BLaER1 treated with 17β-estradiol and CSF1 and Interleukin-3, amounts not matched to agents 10 nM and 100 nM (cell line): ENCODE measurements at regions not wholly inside any gene's neighbourhood (a gene's known extent, or its start where the extent isn't known, plus 50 kb on each side); places are given as distances from the start of the nearest gene placed in this dataset.

Source experiments
- H3K27ac ChIP-seq, 11 experiments: shearing (Covaris generic); formaldehyde crosslinking; 2 replicates each; pipeline ENCODE4 v1.8.1; 2022
- H3K27me3 ChIP-seq, 11 experiments: shearing (Covaris generic); formaldehyde crosslinking; 2 replicates each; pipeline ENCODE4 v1.8.1; 2022
- H3K36me3 ChIP-seq, 11 experiments: shearing (Covaris generic); formaldehyde crosslinking; 2 replicates each; pipeline ENCODE4 v1.8.1; 2022
- H3K4me1 ChIP-seq, 10 experiments: shearing (Covaris generic); formaldehyde crosslinking; 2 replicates each; pipeline ENCODE4 v1.8.1; 2022
- H3K4me2 ChIP-seq, 11 experiments: shearing (Covaris generic); formaldehyde crosslinking; 2 replicates each; pipeline ENCODE4 v1.8.1; 2022
- H3K4me3 ChIP-seq, 10 experiments: shearing (Covaris generic); formaldehyde crosslinking; 2 replicates each; pipeline ENCODE4 v1.8.1; 2022
- H3K9ac ChIP-seq, 11 experiments: shearing (Covaris generic); formaldehyde crosslinking; 2 replicates each; pipeline ENCODE4 v1.8.1; 2022
- H3K9me3 ChIP-seq, 11 experiments: shearing (Covaris generic); formaldehyde crosslinking; replicated peaks in 1 of 11; 2 replicates each; pipeline ENCODE4 v1.8.1; 2022
- H4K20me1 ChIP-seq, 11 experiments: shearing (Covaris generic); formaldehyde crosslinking; 2 replicates each; pipeline ENCODE4 v1.8.1; 2022
- Cebpa-rat ChIP-seq, 11 experiments: shearing (Covaris generic); IDR thresholded peaks; 2 replicates each; pipeline ENCODE4 v1.8.1; 2022

GRCh38 chr20:60463798-60464197 lies 505.6 kb downstream of the CDH26 start:
- Histone ChIP-seq H3K27ac (no peak overlapping the region), H3K9me3 (peaks cover 0 to 8% (median 3%) of the 10 kb centered on the region in 11 experiments; a peak in 3 of 22 replicates), H3K4me1 (no peaks in the 10 kb centered on the region), H3K4me3 (no peak overlapping the region), H3K4me2 (no peak overlapping the region), H3K36me3 (no peaks in the 10 kb centered on the region), H3K9ac (no peak overlapping the region), H3K27me3 (no peaks in the 10 kb centered on the region), H4K20me1 (no peaks in the 10 kb centered on the region)
- no peak for TF ChIP-seq Cebpa-rat (IDR thresholded peaks at IDR 0.05)

DNA sequence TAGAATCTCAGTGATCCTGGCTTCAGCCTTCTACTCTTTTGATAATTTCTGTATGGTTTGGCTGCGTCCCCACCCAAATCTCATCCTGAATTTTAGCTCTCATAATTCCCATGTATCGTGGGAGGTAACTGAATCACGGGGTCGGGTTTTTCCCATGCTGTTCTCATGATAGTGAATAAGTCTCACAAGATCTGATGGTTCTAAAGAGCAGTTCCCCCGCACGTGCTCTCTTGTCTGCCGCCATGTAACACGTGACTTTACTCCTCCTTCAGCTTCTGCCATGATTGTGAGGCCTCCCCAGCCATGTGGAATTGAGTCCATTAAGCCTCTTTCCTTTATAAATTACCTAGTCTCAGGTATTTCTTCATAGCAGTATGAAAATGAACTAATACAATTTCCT lies 507.2 kb downstream of the CDH26 start:
- Histone ChIP-seq H3K9me3 (peaks cover 0 to 8% (median 3%) of the 10 kb centered on the region in 11 experiments; a peak in 4 of 22 replicates), H3K27ac (no peak overlapping the region), H3K27me3 (no peaks in the 10 kb centered on the region), H3K4me1 (no peaks in the 10 kb centered on the region), H3K9ac (no peak overlapping the region), H3K4me2 (no peak overlapping the region), H3K36me3 (no peaks in the 10 kb centered on the region), H4K20me1 (no peaks in the 10 kb centered on the region), H3K4me3 (no peak overlapping the region)
- TF ChIP-seq Cebpa-rat (IDR thresholded peaks at IDR 0.05) = no peak

GRCh38 chr20:60465993-60466686 lies 507.9 kb downstream of the CDH26 start:
- H3K4me2 ChIP-seq = no peak overlapping the region
- H3K27me3 ChIP-seq = no peaks in the 10 kb centered on the region
- H3K9ac ChIP-seq = no peak overlapping the region
- H4K20me1 ChIP-seq = no peaks in the 10 kb centered on the region
- H3K4me3 ChIP-seq = no peak overlapping the region
- H3K36me3 ChIP-seq = no peaks in the 10 kb centered on the region
- peaks cover 0 to 3% (median 0%) of the 10 kb centered on the region in 11 experiments; a peak in 2 of 22 replicates for H3K9me3 ChIP-seq
- no peaks in the 10 kb centered on the region for H3K4me1 ChIP-seq
- no peak overlapping the region for H3K27ac ChIP-seq
- no peak for TF ChIP-seq Cebpa-rat (IDR thresholded peaks at IDR 0.05)

- Histone ChIP-seq H4K20me1 (no peaks in the 10 kb centered on the region), H3K4me1 (no peaks in the 10 kb centered on the region), H3K4me2 (no peak overlapping the region), H3K9me3 (no peaks in the 10 kb centered on the region; a peak in 2 of 22 replicates), H3K9ac (no peak overlapping the region), H3K4me3 (no peak overlapping the region), H3K36me3 (no peaks in the 10 kb centered on the region), H3K27me3 (no peaks in the 10 kb centered on the region), H3K27ac (no peak overlapping the region)
- no peak for TF ChIP-seq Cebpa-rat (IDR thresholded peaks at IDR 0.05)
Measured at GRCh38 chr20:60466687-60467022, 508.4 kb downstream of the CDH26 start.

DNA sequence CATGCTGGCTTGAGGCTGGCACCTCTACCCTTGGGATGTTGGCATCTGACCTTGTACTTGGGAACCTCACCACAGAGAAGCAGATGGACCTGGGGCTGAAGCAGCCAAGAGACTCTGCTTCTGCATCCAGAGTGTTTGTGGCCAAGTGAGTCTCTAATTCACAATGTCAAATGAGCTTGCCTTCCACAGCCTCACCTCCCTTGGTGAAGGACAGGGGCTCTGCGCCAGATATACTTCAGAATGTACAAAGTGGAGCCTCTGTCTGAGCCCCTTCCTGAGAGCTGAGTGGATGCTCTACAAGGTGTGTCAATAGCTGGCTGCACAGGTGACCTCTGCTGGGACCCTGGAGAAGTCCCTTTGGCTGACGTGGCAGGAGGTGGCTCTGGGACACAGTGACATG lies 508.9 kb downstream of the CDH26 start:
- Histone ChIP-seq H3K36me3 (no peaks in the 10 kb centered on the region), H3K27ac (no peak overlapping the region), H3K27me3 (no peaks in the 10 kb centered on the region), H3K9ac (no peak overlapping the region), H3K4me2 (no peak overlapping the region), H4K20me1 (no peaks in the 10 kb centered on the region), H3K4me1 (no peaks in the 10 kb centered on the region), H3K9me3 (no peaks in the 10 kb centered on the region; a peak in 2 of 22 replicates), H3K4me3 (no peak overlapping the region)
- TF ChIP-seq Cebpa-rat (IDR thresholded peaks at IDR 0.05) = no peak

GRCh38 chr20:60467771-60468170 lies 509.5 kb downstream of the CDH26 start:
- no peak overlapping the region for H3K4me3 ChIP-seq
- no peaks in the 10 kb centered on the region for H3K36me3 ChIP-seq
- no peak overlapping the region for H3K9ac ChIP-seq
- H3K27ac ChIP-seq = no peak overlapping the region
- H3K4me1 ChIP-seq = no peaks in the 10 kb centered on the region
- no peaks in the 10 kb centered on the region; a peak in 2 of 22 replicates for H3K9me3 ChIP-seq
- no peak overlapping the region for H3K4me2 ChIP-seq
- H3K27me3 ChIP-seq = no peaks in the 10 kb centered on the region
- no peak for TF ChIP-seq Cebpa-rat (IDR thresholded peaks at IDR 0.05)
- no peaks in the 10 kb centered on the region for H4K20me1 ChIP-seq

- Histone ChIP-seq H3K27ac (no peak overlapping the region), H4K20me1 (no peaks in the 10 kb centered on the region), H3K4me3 (no peak overlapping the region), H3K4me2 (no peak overlapping the region), H3K4me1 (peaks cover 0 to 2% (median 0%) of the 10 kb centered on the region in 10 experiments; a peak in 2 of 20 replicates), H3K9me3 (no peaks in the 10 kb centered on the region; a peak in 2 of 22 replicates), H3K9ac (no peak overlapping the region), H3K36me3 (no peaks in the 10 kb centered on the region), H3K27me3 (no peaks in the 10 kb centered on the region)
- TF ChIP-seq Cebpa-rat (IDR thresholded peaks at IDR 0.05) = no peak
Measured at GRCh38 chr20:60469829-60470228, 511.6 kb downstream of the CDH26 start.

GRCh38 chr20:60470366-60470765 lies 512.1 kb downstream of the CDH26 start:
- Histone ChIP-seq H3K27ac (no peak overlapping the region), H3K27me3 (no peaks in the 10 kb centered on the region), H3K4me2 (no peak overlapping the region), H3K4me3 (no peak overlapping the region), H3K4me1 (peaks cover 3 to 8% (median 4%) of the 10 kb centered on the region in 10 experiments; a peak in 17 of 20 replicates), H4K20me1 (no peaks in the 10 kb centered on the region), H3K36me3 (no peaks in the 10 kb centered on the region), H3K9ac (no peak overlapping the region), H3K9me3 (no peaks in the 10 kb centered on the region; a peak in 2 of 22 replicates)
- no peak for TF ChIP-seq Cebpa-rat (IDR thresholded peaks at IDR 0.05)

DNA sequence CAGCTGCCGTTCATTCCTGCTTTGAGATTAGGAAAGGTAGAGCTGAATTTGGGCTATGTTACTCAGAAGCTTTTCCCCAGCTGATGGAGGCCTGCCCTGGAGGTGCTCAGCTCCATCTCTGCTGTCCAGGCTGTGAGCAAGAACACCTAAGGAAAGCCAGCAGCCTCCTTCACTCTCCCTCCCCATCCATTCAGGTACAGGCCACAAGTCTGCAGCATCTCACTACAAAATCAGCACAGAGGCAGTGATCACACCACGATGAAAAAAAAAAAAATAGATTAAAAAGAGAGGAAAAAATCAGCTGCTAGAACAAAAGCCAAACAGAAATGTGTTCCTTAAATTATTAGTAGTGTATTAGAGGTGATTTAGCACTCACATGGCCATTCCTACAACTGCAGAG lies 515.0 kb downstream of the CDH26 start:
- TF ChIP-seq Cebpa-rat (IDR thresholded peaks at IDR 0.05) = no peak

DNA sequence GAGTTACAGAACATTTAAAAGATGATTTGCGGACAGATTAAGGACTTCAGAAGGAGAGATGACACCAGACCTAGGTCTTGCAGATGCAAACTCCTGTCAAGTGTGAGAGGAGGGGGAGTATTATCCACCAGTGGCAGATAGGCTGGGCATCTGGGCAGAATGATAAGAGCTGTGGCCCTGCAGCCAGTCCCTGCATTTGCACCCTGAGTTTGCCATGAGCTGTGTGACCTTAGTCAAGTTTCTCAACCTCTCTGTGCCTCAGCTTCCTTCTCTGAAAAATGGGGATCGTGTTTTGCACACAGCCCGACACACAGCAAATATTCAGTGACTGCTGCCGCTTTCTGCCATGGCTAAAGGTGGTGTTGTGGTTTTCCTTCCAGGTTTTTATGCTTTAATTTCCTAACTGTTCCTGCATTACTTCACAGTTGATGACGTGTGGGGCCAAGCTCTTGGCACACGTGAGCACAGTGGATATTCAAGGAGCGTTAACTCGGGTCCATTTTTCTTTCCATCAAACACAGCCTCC lies 516.2 kb downstream of the CDH26 start:
- no peak overlapping the region for H3K27ac ChIP-seq
- peaks cover 0 to 14% (median 0%) of the 10 kb centered on the region in 11 experiments; a peak in 2 of 22 replicates for H4K20me1 ChIP-seq
- H3K27me3 ChIP-seq = no peaks in the 10 kb centered on the region
- H3K4me3 ChIP-seq = no peak overlapping the region
- peak overlapping the region in 2 of 11 experiments; percentile 74 to 76; a peak in 2 of 22 replicates for H3K4me2 ChIP-seq
- no peak for TF ChIP-seq Cebpa-rat (IDR thresholded peaks at IDR 0.05)
- H3K4me1 ChIP-seq = peaks cover 9 to 28% (median 21%) of the 10 kb centered on the region in 10 experiments
- H3K9me3 ChIP-seq = no peaks in the 10 kb centered on the region; a peak in 2 of 22 replicates
- H3K9ac ChIP-seq = no peak overlapping the region
- H3K36me3 ChIP-seq = no peaks in the 10 kb centered on the region

More for the DNA sequence above, 515.0 kb downstream of the CDH26 start:
- H3K36me3 ChIP-seq = no peaks in the 10 kb centered on the region
- no peaks in the 10 kb centered on the region; a peak in 2 of 22 replicates for H3K9me3 ChIP-seq
- peaks cover 0 to 2% (median 0%) of the 10 kb centered on the region in 11 experiments; a peak in 2 of 22 replicates for H4K20me1 ChIP-seq
- H3K27me3 ChIP-seq = no peaks in the 10 kb centered on the region
- no peak overlapping the region for H3K9ac ChIP-seq
- no peak overlapping the region for H3K27ac ChIP-seq
- H3K4me3 ChIP-seq = no peak overlapping the region
- H3K4me1 ChIP-seq = peaks cover 9 to 24% (median 17%) of the 10 kb centered on the region in 10 experiments
- H3K4me2 ChIP-seq = no peak overlapping the region
